ENCODE measurements at regions not wholly inside any gene's neighbourhood (a gene's known extent, or its start where the extent isn't known, plus 50 kb on each side); places are given as distances from the start of the nearest gene placed in this dataset.
"Not testable (repeated sequence)": the region's sequence is repeated elsewhere in the genome, so short reads cannot be mapped to it uniquely, and the experiment has no call there.

DNA sequence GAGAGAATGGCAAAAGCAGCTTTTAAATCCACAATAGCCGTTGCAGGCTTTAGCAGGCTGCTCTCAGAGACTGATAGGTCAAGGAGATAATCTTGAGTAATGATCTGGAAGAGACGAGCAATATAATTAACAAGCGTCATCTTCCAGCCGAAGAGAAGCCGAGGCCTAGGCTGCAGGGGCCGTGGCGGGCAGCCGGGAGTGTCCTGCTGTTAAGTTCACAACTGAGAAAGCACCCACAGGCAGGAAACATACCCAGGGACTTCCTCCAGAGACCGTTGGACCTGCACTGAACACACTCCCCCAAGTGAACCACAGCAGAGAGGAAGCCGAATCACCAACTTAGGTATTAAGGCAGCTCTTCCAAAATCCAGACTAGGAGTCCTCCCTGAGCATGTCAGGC lies 182.3 kb downstream of the IRX2 start:
- no peak for DNase-seq (ENCODE audit: low read depth)

DNA sequence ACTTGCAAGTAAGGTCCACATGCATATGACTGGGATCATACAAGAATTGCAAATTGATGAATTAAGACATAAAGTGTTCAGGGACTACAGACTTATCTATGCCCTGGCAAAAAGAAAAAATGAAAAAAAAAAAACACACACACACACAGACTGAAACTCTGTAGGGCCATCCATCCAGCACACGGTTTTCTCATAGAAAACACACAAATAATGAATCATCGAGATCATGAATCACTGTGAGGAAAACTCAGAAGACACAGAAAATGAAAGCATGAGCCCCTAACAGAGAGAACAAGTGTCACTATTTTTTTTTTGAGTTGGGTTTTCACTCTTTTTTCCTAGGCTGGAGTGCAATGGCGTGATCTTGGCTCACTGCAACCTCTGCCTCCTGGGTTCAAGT lies 185.2 kb downstream of the IRX2 start:
- no peak for DNase-seq (ENCODE audit: low read depth)

DNA sequence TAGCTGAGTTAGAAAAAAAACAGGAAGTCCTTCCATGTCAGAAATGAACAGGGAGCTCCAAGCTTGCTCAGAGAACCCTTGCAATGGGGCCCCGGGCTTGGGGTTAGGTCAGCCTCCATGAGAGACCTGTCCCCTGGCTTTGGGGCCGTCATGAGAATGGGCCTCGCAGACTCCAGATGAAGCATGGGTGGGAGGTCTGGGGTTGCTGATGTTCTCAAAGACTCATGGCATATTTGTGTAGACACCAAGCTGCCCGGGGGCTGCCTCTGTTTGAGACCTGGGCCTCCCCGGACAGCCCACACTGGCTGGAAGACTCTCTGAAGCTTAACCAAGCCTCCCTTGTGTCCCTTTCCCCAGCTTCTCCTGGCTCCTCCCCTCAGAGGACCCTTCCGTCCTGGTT lies 186.3 kb downstream of the IRX2 start:
- DNase-seq (ENCODE audit: low read depth): no peak

DNA sequence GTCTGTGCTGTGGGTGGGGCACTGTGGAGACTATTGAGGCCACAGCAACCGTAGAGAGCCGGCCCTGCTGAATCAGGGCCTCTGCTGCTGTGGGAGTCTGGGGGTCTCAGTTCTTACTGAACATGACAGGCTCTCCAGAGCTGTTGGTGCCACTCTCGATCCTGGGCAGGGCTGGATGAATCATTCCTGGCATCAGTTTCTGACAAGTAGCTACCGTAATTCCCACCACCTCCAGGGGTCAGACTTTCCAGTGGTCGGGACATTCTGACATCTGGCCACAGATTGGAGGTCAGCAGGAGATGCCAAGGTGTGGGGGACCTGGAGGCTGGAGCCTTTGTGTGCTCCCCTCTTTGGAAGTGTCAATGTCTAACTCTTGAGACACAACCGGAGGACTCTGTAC lies 188.4 kb downstream of the IRX2 start:
- DNase-seq (ENCODE audit: low read depth): no peak

DNA sequence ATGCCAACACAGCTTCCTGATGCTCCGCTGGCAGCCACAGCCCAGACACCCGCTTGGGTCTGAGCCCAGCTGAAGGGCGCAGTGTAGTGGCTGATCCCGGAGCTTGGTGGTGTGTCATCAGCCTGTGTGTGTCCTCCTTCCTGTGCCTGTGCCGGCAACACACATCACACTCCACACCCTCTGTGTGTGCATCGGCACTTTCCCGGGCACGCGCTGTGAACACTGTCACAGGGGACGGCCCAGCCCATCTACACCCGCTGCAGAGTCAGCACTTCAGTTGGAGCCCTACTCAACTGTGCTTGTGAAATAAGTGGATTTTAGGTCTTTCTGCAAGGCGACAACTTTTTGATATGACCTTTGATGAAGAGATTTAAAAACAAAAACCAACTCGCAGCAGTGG lies 189.4 kb downstream of the IRX2 start:
- no peak for DNase-seq (ENCODE audit: low read depth)

DNA sequence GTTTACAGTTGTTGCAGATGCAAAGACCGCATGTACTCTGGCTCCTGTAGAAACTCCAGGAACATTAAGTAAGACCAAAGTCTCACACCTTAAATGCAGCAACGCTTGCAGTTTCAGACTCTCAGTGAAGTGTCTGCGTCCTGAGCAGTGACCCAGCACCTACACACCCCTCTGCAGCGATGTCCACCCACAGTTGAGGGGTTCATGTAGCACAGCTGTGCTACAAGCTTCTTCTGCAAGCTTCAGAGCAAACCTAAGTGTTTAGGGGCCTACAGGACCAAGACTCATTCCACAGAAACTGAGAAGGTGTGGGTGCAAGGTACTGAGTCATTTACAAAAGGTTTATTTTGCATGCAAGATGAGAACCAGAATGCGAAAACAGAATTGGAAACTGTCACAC lies 191.0 kb downstream of the IRX2 start:
- DNase-seq (ENCODE audit: low read depth): no peak

DNA sequence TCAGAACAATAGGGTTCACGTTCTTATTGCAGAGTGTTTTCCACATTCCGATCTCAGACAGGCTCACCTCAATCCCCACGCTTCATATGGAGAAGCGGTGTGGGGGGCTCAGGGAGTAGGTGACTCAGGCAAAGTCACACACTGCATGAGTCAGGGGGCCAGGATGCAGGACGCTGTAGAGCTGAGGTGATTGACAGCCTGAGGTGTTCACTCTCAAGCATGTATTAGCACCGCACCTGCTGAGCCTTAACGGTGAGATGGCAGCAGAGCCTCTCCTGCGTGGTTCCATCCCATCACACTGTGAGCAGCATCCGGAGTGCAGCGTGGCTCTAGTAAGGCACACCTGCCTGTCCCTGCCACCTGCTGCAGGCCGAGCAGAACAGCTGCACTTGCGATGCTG lies 194.0 kb downstream of the IRX2 start:
- no peak for DNase-seq (ENCODE audit: low read depth)

DNA sequence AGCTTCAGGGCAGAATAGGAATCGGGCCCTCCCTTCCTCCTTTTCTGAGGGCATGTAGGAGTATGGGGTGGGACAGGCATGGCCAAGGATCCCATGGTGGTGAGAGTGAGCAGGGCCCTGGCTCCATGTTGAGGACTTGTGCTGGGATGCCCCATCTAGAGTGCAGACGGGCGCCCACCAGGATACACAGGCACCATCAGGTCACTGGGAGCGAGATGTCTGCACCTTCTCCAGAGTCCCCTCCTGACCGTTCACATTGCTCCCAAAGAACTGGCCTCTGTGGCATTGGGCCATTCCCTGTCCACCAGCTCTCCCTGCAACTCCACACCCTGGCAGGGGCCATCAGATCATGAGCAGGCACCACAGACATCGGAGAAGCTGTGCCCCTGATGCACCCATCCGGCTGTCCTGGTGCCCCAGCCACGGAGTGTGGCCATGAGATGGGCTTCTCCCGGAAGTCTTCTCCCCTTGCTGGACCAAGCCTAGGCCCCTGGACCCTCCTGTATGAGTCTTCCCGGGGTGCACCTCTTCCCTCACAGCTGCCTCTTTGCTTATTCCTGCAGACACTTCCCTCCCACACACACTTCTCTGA lies 195.0 kb downstream of the IRX2 start:
- DNase-seq (ENCODE audit: low read depth): no peak

DNA sequence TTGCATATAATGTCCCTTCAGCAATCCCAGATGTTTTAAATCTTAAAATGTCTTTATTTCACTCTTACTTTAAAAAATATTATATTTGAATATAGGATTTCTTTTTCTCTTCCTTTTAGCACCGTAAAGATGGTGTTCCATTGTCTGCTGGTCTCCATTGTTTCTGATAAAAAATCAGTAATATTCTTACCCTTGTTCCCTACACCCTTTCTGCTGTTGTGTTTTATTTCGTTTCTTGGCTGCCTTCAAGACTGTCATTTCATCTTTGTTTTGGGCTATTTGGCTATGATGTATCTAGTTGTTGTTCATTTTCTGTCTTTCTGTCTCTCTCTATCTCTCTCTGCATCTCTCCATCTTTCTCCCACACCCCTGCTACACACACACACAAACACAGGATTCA lies 197.9 kb downstream of the IRX2 start:
- DNase-seq (ENCODE audit: low read depth): no peak

DNA sequence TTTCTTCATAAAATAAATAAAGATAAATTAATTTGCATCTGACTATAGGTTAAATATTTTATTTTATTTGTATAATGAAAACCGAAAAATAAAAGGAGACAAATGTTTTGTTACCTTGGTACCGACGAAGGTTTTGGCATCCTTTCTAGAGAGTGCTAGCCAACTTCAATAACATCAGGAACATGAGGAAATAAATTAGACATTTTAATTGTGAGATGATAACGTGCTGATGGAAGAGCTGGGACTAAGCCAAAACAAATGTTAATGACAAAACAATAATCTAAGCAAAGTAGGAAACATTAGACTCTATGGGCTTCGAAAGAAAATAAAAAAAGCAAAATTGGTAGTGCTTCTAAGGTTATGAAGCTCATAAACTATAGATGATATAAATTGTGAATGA lies 201.0 kb downstream of the IRX2 start:
- DNase-seq (ENCODE audit: low read depth): no peak

DNA sequence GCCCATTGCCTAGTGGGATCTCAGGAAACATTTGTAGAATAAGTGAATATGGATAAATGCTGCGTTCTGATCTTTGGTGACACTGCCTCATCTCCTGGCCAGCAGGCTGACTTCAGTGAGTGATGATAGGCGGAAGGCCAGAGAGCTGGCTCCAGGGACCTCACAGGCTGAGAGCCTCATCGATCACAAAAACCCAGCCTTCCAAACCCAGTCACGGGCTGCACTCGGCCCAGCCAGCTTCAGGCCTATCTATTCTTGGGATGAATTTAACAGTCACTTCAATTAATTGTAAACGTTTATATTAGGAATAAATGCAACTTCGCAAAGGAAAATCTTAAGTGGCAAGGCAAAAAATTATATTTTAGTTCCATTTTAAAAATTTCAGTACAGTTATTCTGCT lies 201.6 kb downstream of the IRX2 start:
- DNase-seq (ENCODE audit: low read depth): no peak

DNA sequence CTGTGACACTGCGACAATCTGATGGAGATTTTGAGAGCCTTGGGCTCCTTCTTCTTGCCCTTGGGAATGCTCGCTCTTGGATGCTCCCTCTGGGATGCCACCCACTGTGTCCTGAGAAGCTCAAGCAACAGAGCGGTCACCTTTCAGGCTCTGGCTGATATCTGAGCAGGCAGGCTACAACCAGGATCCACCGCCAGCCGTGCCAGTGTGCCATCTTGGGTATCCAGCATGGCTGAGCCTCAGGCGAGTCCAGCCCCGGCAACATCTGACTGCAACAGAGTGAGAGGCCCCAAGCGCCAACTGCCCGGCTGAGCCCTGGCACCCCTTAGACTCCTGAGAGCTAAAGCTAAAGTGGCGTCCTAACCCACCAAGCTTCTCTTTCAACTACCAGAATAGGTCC lies 202.1 kb downstream of the IRX2 start:
- DNase-seq (ENCODE audit: low read depth): no peak

DNA sequence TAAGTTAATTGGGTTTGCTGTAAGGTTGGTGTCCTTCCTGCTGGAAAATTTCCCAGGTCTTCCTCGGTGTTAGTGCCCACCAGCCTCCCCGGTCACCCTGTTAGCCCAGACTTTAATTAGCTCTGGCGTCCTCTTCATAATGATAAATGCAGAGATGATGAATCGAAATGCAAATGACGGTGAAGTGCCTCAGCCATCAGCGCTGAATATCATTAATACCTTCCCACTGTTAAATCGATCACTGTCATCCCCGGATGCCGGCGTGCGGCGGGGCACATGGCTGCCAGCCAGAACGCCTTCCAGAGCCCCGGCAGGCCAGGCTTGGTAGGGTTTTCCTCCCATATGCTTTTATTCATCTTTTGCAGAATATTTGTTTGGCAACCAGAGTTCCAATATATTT lies 204.5 kb downstream of the IRX2 start:
- DNase-seq (ENCODE audit: low read depth): no peak

DNA sequence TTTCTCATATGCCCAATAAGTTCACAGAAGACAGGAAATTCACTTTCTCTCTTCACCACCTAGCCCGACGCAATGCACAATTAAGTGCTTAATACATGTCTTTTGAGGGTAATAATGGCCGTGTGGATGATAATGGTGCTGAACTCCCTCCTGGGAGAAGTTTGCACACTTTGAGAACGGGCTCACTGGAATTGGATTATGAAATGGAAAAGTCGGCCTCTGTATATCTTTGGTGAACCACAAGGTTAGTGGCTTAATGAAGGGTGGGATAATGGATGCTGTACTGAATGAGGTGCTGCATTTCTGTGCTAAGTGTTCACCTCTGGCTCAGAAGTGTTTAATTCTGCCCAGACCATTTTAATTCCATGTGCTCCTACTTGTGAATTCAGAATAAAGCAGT lies 207.5 kb downstream of the IRX2 start:
- no peak for DNase-seq (ENCODE audit: low read depth)

DNA sequence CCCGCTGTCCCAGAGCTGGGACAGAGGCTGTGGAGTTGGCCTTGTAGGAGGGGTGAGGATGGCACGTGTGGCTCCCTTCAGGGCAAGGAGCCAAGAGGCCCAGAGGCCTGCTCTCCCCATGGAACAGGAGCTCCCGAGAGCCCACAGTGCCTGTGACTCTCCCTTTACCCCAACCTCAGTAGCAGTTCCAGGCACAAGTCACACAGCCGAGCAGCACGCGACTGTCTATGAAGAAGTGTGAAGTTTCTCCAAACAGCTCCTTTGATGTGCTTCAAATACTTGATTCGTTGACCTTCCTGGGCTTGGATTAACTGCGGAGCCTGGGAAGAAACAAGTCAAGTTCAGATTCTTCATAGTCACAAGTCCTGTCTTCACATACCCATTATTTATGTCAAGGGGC lies 208.7 kb downstream of the IRX2 start:
- no peak for DNase-seq (ENCODE audit: low read depth)

DNA sequence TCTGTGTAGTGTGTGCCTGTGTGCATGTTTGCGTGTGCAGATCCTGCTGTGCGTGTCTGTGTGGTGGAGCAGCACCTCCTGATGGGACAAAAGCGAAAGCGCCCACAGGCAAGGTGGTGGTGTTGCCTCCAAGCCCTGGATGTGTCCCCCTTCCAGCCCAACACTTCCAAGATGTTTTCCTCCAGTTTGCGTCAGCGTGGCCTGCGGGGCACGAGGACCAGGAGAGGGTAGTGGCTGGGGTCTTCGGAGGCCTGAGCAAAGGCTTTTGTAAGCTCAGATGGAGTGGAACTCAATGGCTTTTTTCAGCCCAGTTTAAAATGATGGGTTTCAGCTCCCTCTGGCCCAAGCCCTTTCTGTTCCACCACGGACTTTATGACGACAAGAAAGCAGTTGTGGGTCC lies 209.5 kb downstream of the IRX2 start:
- DNase-seq (ENCODE audit: low read depth): no peak

DNA sequence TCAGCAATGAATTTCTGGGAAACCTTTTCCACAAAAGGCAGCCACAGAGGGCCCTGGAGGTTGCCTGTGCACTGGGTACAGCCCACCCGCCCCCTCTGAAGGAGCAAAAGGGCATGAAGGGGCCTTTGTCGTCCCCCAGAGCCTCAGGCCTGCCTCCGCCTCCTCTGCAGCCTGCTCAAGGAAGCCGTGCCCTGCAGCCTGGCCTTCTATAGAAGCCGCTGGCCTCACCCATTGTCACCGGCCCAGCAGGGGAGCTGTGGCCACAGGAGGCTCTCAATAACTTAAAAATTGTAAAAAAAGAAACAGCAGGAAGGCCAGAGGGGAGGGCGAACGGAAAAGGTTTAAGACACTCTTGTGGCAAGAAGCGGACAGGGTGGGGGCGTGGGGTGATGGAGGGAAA lies 213.3 kb downstream of the IRX2 start:
- no peak for DNase-seq (ENCODE audit: low read depth)

DNA sequence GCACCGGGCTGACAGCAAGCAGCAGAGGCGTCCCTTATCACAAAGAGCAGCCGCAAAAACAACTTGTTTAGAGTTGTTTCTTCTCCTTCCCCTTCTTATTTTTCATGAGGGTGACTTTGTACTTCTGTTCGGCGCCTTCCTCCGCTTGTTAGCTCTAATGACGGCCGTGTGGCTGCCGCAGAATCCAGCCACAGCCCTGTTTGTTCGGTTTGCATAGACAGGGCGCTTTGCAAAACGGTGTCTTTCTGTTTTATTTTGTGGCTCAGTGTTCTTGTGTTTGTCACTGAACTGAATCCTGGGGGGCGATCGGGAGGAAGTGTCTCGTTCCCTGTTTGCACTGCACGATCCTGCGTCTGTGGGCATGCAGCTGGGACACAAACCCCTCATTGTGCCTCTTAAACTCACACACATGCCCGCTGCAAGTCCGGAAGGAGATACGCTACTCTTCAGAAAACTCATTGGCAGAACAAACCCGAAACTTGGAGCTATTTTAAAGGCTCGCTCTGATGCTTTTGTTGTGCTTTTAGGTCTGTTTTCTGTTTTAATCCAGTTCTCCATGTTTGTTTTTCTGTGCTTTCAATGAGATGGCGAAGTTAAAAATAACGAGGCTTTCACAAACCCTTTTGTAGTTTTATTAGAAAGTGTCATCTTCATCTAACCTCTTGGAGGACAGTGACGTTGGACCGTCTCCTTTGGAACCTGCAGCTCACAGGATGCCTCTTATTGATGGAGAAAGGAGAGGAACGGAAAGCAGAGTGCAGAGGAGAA lies 213.9 kb downstream of the IRX2 start:
- DNase-seq (ENCODE audit: low read depth): no peak

DNA sequence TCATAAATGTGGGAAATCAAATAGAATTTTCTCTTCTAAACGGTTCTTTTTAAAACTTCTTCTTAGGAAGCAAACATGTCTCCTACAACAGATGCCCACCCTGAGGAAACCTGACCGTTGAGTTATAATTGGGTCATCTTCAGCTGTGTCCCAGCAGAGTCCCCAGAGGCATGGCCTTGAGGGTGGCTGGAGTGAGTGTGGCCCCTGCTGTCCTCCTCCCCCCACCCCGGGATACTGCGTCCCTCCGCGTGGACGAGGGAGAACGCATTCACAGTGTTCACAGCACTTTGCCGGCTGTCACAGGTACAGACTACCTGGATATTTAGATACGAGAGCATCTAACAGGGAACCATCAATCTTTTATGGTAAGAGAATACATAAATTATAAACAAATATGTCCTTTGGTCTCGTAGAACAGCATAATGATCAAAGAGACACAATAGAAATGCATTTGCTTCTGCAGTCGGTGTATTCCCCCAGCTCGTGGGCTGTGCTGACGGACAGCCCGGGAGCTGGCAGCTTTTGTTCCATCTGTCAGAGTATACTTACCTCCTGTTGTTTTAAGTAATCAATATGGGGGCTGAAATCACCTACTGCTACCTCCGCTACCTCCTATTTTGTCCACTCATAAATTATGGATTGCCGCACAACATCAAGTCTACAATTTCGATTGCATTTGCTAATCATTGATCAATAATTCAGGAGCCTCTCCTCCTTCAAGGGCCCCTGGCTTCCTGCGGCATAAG lies 214.7 kb downstream of the IRX2 start:
- no peak for DNase-seq (ENCODE audit: low read depth)

DNA sequence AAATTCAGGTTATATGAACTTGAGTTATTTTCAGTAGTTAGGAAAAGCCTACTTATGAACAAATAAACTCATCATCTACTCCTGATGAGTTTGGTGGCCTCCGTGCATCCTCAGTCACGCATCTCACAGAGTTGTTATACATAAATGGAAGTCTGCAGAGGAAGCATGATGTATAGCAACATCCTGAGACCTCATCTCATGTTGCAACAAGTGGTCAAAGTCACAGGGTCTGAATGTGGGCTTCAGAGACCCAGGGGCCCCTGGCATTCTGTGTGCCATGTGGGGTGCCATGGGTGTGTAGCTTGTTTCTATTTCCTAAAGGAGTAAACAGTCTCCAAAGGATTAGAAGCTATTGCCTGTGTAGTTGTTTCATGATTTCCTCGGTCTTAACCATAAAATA lies 216.5 kb downstream of the IRX2 start:
- no peak for DNase-seq (ENCODE audit: low read depth)

DNA sequence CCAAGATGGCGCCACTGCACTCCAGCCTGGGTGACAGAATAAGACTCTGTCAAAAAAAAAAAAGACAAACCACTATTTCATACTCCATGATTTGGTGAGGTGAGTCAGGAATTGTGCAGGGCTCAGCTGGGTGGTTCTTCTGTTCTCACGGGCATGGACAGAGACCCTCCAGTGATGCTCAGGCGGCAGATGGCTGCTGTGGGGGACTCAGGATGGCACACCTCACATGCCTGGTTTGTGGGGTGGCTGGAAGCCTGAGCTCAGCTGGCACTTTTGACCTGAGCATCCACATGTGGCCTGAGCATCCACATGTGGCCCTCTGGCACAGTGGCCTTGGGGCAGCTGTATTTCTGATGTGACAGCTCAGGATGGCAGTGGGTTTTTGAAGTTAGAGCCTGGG lies 217.2 kb downstream of the IRX2 start:
- no peak for DNase-seq (ENCODE audit: low read depth)

DNA sequence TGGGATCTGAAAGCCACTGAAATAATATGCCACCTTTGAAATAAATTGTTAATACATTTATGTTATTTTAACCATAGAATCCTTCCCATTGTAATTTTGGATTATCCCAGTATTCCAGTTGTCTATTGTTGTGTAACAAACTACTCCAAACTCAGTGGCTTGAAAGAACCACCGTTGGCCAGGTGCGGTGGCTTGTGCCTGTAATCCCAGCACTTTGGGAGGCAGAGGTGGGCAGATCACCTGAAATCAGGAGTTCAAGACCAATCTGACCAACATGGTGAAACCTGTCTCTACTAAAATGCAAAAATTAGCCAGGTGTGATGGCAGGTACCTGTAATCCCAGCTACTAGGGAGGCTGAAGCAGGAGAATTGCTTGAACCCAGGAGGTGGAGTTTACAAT lies 217.6 kb downstream of the IRX2 start:
- not testable (repeated sequence) for DNase-seq (ENCODE audit: low read depth)

DNA sequence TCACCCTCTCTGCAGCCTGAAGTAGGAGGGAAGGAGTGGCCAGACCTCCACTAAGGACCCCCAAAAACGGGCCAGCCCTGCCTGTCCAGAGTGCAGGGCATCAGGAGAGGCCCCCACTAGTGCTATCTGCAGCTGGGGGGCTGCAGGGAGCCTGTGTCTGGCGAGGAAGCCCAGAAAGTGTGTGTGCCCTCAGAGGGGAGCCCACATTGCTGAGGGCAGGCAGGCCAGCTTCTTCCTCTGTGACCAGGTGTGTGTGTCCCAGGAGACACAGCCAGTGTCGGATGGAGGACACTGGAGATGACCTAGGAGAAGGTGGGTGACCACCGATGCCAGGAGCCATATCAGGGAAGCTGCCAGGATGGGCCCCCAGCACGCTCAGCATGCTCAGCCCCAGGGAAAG lies 218.7 kb downstream of the IRX2 start:
- DNase-seq (ENCODE audit: low read depth): no peak

DNA sequence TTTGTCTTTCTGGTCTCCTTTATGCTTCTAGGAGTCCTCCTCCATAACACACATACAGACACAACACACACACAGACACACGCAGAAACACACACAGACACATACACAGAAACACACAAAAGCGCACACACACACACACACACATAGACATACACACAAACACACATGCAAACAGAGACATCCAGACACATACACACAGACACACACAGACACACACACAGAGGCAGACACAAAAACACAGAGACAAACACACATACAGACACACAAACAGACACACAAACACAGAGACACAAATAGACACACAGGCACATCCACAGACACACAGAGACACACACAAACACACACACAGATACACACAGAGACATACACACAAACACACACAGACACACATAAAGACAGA lies 220.2 kb downstream of the IRX2 start:
- no peak for DNase-seq (ENCODE audit: low read depth)
